ENCODE measurements at regions not wholly inside any gene's neighbourhood (a gene's known extent, or its start where the extent isn't known, plus 50 kb on each side); places are given as distances from the start of the nearest gene placed in this dataset.

DNA sequence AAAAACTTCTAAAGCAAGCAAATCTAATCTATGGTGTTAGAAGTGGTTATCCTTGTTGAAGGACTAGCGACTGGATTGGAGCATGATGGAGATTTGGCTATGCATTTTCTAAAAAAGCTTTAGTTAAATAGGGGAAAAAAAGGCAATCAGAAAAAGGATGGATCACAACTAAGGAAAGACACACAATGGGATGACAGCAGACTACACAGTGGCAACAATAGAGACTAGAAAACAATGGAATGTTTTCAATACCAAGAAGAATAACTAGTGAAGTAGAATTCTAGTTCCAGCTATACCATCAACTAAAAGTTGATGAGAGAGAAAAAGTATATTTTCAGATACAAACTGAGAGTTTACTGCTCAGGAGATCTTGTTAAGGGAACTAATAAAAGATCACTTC, 605.8 kb downstream of the PTPRU start:
- no peak for DNase-seq

DNA sequence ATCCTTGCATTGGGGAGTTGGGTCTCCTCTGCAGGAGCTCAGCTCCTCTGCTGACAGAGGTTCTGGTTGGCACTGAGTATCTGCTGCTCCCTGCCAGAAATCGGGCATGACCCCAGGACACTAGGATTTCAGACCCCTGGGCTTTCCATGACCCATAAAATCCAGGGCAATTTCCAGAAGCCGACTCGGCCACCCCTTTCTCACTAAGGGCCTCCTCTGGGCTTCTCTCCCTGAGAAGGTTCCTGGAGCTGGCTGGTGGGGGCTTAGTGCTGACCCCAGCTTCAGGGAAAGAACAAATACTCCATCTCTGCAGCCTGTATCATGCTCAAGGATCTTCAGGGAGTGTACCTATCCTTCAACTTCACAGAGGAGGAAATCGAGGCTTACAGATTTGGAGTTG, 603.4 kb downstream of the PTPRU start:
- DNase-seq = no peak

DNA sequence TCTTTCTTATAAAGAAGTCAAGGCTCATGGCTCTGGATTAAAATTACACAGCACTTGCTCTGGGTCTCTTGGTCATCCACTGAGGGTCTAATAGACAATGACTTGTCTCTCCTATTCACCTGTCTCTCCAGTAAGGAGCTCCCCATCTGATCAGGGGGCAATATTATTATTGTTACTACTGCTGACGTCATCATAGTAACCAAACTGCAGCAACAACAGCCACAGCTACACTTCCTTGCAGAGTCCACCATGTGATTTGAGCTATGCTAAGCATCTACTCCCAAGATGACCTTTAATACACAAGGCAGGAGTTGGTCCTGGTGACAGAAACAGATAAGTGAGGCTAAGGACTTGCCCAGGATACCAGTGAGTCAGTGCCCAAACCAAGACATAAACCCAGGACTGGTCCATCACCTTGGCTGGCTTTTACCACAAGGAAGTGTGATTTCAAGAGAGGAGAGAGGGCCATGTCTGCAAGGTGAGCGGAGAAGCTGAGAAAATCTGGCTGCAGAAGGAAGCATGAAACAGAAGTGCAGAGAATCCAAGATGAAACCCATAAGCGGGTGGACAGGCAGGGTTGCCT, 602.5 kb downstream of the PTPRU start:
- no peak for DNase-seq

DNA sequence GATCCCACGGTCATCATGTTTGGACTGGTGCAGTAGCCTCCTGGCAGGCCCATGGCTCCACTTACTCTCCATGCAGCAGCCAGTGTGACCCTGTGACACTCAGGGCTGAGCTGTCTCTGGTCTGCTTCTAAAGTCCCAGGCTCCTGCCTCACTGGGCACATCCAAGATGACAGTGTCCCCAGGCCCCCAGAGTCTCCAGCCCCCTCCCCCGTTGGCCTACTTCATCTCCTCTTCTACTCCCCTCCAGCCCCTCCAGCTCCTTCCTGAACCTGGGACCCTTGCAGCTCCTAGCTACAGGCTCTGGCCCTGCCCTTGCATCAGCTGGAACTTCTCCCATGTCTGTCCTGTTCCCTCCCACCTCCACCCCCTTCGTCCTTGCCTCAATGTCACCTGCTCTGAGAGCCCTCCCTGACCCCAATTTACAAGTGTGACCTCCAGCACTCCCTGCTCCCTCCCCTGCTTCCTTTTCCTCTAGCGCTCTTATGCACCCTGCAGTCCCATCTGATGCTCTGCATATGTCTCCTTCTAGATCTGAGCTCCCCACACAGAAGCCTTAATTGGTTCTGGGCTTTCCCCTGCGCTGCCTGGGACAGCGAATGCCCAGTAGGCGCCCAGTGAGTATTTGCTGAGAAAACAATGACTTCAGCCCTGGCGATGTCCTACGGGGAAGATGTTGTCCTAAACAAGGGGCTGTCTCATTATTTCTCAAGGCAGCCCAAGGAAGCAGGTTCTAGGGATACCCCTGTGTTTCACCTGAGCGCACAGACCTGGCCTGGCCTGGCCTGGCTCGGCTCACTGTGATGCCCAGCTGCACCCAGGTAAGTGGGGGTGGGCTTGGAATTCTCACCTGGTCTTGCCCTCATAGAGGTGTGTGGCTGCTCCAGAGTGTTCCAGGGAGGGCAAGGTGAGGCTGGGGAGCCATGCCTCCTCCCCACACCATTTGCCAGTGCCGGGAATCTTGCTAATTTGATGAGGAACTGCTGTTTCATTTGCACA, 600.6 kb downstream of the PTPRU start:
- no peak for DNase-seq

DNA sequence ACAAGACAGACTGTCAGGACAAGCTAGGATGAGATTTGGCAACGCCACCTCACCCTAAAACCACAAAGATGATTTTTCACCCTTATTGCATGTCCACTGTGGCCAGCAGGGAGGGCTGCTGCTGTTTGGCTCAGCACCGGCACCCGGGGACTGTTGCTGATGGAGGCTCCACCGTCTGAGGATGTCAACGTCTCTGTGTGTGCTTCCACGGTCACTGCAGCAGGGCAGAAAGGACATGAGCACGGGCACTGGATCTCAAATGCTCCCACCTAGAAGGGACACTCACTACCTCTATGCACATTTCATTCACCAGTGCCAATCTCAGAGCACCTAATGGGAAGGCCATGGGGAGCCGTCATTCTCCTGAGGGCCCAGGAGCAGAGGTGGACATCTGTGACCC, 599.6 kb downstream of the PTPRU start:
- no peak for DNase-seq

DNA sequence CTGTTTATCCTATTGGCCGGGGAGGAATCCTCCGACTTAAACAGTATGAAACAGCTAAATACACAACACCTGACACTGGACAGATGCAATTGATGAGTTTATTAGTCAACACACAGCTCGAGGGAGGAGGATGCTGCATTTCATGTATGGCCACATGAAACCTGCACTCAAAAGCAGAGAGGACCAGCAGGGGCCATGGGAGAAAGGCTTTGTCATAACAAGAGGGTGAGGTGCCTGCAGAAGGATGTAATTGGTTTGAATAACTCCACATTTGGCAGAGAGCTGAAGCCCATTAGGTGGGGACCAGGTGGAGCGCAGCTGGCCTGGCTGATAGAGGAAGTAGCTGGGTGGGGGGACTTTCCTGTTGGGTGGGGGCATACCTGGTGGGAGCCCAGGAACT, 599.1 kb downstream of the PTPRU start:
- no peak for DNase-seq

DNA sequence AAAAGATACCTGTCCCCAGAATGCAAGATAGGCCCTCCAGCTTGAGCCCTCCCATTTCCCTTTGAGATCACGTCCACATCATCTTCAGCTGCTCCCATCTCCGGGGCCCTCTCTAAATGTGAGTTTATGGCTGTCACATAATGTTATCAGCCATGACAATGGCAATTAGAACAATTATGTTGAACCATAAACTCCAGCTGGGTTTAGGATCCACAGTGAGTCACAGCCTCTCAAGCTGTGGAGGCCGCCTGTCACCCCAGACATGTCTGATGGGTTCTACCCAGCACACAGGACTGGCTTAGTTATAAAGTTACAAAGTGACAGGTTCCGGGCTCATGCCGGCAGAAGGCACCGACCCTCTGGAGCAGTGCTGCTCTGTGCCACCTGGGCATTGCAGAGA, 597.3 kb downstream of the PTPRU start:
- DNase-seq = no peak

DNA sequence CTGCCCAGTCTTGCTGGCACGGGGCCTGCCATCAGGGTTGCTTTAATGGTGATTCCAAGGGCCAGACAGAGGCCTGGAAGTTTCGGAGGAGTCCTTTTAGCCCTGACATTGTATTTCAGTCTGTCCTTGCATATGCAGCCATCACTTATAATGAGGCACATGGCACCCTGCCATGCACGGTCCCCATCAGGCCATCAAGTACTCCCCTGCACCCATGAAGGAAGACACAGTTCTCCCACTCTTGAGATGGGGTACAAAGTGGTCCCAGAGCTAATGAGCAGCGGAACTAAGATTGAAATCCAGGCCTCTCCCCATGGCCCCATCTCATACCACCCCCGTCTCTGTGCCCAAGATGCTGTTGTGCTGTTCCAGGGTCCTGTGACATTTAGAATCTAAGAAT, 596.6 kb downstream of the PTPRU start:
- no peak for DNase-seq

DNA sequence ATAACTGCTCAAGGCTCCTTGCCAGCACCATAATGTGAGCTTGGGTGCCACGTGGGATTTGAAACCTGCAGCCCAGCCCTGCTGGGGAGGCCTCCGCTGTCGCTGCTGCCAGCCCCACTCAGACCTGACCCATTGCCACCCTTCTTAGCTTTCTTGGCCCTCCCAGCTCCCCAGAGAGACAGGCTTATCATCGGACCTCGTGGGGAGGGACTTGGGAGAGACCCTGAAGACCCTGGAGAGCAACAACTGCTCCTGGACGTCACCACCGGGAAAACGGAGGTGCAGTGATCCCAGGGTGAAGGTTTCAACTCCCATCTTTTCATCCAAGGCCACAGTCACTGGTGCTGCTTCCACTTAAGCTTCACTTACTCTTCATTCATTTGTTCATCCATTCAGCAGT, 596.1 kb downstream of the PTPRU start:
- no peak for DNase-seq

DNA sequence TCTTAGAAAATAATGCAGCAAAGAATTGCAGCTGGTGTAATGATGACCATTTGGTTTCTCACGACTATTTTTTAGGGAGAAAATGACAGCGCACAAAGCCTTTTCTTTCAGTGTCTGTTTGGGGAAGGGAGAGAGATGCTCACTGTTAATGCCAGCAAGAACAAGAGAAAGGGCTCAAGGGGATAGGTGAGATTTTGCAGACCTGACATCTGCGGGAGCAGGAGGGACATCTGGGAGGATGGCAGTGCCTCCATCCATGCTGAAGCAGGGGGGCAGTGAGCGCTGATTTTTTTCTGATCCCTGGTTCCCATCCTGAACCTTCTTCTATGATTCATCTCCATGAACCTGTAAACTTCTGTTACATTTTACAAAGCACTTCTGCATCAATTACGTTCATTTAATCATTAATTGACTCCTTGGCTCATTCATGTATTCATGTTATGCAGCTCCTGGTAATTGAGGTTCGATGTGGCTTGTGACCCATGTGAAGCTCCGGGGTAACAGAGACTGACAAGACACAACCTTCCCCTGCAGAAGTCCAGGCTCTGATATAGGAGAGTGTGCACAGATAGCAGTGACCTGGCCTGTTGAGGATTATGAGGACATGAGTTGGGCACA, 595.3 kb downstream of the PTPRU start:
- DNase-seq = no peak

DNA sequence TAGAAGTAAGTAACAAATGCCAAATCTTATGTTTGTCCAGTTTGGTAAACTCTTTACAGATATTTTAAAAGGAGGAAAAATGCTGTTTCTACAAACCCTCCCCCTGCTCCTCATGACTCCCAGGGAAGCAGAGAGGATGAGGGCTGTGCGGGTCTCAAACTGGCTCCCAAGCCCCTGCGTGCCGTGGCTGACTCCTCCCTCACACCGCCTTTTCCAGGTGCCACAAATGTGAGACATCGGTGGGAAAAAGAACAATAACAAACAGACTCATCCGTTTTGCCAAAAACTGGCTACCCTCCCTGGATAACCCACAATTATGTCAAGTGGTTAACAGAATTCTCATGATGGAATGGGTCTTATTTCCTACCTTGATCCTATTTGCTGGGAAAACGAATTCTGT, 594.6 kb downstream of the PTPRU start:
- DNase-seq = no peak

DNA sequence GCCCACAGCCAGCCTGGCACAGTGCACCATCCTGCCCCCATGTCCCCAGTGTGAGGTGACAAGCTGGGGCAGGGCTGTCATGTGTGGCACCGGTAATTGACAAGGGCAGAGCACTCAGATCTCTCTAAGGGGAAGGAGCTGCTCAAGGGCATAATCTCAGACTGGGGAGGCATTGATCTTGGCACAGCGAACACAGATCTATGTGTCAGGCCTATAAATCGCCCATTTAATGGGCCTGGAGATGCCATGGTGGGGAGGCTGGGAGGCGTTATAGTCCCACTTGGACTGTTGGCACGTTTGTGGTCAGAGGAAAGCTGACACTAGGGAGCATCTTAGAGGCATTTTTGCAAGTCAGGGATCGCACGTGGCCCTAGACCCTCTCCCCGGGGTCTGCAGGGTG, 594.1 kb downstream of the PTPRU start:
- no peak for DNase-seq

DNA sequence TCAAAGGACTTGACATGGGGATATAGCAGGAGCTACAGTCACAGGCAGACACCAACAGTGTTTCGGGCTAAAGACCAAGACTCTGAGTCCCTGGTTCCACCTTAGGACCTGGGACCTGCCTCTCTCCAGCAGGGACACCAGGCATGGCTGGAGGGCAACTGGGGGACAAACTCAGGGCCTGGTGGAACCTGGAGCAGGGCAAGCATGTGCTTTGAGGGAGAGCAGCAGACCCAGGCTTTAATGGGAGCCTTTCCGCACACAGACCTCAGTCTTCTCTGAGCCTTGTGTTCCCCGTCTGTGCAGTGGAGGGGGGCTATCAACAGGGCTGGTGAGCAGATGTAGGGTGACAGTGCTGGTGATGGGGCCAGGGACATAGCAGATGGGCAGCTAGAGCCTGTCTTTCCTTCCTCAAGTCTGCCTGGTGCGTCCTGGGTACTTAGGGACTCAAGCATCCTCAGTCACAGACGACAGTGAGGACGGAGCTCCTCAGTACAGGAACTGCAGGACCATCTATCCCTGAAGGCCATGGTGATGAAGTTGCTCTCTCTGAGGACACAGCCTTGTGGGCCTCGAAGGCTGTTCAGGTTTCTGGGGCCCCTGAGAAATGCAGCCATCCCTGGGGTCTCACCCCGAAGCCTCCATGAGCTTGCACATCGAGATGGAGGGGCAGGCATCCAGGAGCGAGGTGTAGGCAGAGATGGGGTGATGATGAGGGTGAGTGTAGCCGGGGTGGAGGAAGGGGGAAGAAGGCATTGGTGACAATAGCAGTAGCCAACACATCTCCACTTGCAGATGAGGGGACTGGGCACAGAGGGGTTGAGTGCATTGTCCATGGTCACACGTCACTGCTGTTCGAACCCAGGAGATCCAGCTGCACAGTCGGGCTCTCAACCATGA, 593.4 kb downstream of the PTPRU start:
- no peak for DNase-seq

DNA sequence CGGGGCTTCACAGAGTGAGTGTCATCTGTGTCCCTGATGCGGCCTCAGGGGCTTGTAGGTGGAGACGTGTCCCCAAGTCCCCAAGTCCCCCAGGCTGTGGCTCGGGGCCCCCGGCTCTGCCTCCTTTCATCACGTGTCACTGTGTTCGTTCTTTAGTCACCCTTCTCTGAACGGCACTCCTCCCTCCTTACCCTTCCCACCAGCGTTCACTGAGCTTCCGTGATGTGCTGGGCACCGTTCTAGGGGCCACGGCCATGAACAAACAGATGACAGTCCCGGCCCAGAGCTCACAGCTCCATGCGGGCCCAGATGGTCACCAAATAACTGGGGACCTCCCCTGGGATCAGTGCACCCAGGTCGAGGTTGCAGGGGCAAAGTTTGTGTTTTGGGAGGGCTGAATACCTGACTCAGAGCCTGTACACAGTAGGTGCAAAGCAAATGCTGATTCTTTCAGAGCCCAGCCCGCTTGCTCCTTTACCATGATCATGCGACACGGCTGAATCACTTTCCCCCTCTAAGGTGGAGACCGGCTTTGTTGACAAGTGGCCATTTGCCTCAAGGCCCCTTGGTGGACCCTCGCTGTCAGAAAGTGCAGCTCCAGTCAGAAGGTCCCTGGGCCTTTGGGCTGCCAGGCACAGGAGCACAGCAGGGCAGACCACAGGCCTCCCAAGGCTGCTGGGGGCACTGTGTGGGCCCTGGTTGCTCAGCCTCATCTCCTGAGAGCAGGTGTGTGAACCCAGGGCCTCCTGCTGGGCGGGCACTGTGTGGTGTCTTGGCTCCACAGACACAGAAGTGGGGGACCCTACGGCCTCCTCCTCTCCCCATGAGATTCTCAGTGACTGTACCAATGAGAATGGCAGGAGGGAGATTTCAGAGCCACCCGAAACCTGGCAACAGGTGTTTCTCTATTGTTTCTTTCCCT, 592.5 kb downstream of the PTPRU start:
- no peak for DNase-seq

DNA sequence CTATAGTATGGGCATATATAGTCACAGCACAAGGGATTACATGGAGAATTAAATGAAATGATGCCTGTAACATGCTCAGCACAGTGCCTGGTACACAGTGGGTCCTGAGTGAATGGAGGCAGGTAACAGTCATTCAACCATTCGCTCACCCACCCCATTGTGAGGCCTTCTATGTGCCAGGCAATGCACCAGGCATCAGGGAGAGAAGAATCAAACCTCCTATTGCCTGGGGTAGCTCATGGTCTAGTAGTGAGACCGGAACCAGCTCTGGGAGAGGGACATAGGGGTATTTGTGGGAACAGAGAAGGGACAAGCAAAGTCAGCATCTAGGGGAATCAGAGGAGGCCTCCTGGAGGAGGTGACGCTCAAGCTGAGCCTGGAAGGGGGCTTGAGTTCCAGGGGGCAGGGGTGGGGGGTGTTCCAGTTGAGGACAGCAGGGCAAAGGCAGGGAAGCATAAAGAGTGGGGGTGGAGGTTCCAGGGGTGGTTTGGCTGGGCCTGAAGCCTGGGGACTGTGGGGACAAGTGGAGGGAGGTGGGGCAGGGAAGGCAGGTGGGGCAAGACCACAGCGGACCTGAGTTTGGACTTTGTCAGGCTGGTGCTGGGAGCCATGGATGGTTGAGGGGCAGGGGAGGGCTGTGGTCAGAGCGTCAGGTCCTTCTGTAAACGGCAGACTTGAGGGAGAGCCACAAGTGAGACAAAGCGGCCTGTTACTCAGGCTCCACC, 591.6 kb downstream of the PTPRU start:
- no peak for DNase-seq

DNA sequence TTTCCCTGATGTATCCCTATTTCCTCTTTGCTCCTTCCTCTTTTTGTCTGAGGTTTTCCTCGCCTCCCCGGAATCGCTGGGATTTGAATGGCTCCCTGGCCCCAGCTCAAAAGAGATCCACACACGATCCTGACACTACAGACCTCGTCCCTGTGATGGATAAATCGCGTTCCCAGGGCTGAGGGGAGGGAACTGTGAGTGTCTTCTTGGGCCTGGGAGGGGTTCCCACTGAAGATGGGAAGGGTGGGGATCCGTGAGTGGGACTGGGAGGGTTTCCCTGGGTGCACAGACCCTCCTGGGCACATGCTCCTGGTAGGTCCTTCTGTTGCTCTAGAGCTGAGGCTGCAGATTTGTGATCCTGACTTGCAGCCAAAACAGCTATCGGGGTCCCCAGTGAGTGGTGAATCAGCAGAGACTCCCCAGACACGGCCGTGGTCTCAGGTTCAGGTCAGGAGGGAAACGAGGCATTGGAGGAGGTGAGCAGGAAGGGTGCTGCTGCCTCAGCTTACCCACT, 591.0 kb downstream of the PTPRU start:
- no peak for DNase-seq

DNA sequence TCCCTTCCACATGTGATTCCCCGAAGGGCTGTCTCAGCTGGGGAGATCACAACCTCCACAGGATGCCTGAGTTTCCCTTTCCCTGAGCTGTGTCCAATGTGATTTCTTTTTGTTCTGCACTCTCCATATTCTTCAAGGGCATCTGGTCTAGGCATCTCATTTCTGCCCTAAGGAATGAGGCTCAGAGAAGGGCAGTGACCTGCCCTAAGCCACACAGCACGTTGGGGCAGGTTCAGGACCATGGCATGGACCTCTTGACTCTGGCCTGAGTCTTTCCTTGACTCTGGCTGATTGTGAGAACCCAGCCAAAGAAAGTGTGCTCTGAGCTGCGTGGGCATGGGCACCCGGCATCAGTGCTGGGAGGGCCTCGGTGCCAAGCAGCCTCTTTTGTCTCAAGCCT, 590.3 kb downstream of the PTPRU start:
- DNase-seq = no peak

DNA sequence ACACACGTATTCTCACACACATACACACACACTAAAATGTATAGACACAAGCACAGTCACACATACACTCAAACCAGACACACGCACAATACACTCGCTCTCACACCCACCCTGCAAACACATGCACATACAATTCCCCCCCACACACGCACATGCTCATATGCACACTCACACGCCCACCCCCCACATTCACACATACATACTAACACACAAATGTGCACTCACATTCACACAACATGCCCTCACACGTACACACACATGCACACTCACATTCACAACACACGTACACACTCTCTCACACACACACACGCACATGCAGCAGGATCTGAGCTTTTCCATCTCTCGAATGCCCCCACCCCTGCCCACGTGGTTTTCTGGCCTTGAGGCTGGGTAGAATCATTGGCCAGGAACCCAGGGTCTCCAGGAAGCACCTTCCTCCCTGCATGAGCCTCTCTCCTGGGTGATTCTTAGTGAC, 589.7 kb downstream of the PTPRU start:
- no peak for DNase-seq

DNA sequence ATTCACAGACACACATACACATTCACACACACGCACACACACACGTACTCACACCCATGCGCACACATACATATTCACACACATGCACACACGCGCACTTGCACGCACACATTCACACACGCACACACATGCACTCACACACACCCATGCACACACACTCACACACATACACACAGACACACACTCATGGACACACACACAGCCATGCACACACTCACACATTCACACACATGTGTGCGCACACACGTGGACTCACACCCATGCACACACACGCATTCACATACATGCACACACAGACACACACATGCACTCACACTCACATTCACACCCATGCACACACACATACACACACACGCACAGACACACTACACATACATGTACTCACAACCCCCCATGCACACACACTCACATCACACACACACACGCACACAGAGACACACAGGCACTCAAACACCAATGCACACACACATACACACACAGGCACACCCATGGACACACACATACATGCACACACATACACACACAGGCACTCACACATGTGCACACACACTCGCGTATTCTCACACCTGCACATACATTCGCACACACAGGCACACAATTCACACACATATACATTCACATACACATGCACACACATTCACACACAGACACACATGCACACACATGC, 589.1 kb downstream of the PTPRU start:
- DNase-seq = no peak
